DMS 273 (cell line): ENCODE measurements at regions not wholly inside any gene's neighbourhood (a gene's known extent, or its start where the extent isn't known, plus 50 kb on each side); places are given as distances from the start of the nearest gene placed in this dataset.
"Not testable (repeated sequence)": the region's sequence is repeated elsewhere in the genome, so short reads cannot be mapped to it uniquely, and the experiment has no call there.

Source experiments
- DNase-seq: peaks from one replicate; lab custom pipeline; 2025; ENCODE audit not compliant: unreplicated experiment; lab: John Stamatoyannopoulos, UW

- DNase-seq, result no peak
Measured at GRCh38 chr3:22634433-22634832, 568.7 kb upstream of the UBE2E2 start.

- DNase-seq, result no peak
Measured at GRCh38 chr3:22659651-22660475, 543.3 kb upstream of the UBE2E2 start.

- no peak for DNase-seq
Measured at GRCh38 chr3:22660606-22661005, 542.5 kb upstream of the UBE2E2 start.

GRCh38 chr3:22661121-22661700 is 541.9 kb upstream of the UBE2E2 start:
- no peak for DNase-seq

- DNase-seq, result no peak
Measured at GRCh38 chr3:22665528-22665927, 537.6 kb upstream of the UBE2E2 start.

- no peak for DNase-seq
Measured at GRCh38 chr3:22666736-22667135, 536.4 kb upstream of the UBE2E2 start.

- DNase-seq, result peak; percentile 6
Measured at GRCh38 chr3:22671848-22672247, 531.3 kb upstream of the UBE2E2 start.

GRCh38 chr3:22684739-22685138 is 518.4 kb upstream of the UBE2E2 start:
- DNase-seq, result no peak

- DNase-seq, result peak; percentile 41
Measured at GRCh38 chr3:22685597-22685996, 517.5 kb upstream of the UBE2E2 start.

GRCh38 chr3:22691407-22691806 is 511.7 kb upstream of the UBE2E2 start:
- no peak for DNase-seq

GRCh38 chr3:22691856-22692628 is 511.1 kb upstream of the UBE2E2 start:
- DNase-seq, result no peak

- no peak for DNase-seq
Measured at GRCh38 chr3:22700876-22701275, 502.3 kb upstream of the UBE2E2 start.

GRCh38 chr3:22704166-22704565 is 499.0 kb upstream of the UBE2E2 start:
- DNase-seq, result no peak

GRCh38 chr3:22704571-22705354 is 498.4 kb upstream of the UBE2E2 start:
- peak; percentile 4 for DNase-seq

GRCh38 chr3:22706922-22707321 is 496.2 kb upstream of the UBE2E2 start:
- not testable (repeated sequence) for DNase-seq

GRCh38 chr3:22713936-22714335 is 489.2 kb upstream of the UBE2E2 start:
- no peak for DNase-seq

GRCh38 chr3:22714749-22715148 is 488.4 kb upstream of the UBE2E2 start:
- DNase-seq, result no peak

- no peak for DNase-seq
Measured at GRCh38 chr3:22720596-22720995, 482.5 kb upstream of the UBE2E2 start.

- DNase-seq, result no peak
Measured at GRCh38 chr3:22724420-22724819, 478.7 kb upstream of the UBE2E2 start.

- DNase-seq, result no peak
Measured at GRCh38 chr3:22728406-22728805, 474.7 kb upstream of the UBE2E2 start.

- DNase-seq, result no peak
Measured at GRCh38 chr3:22729212-22729611, 473.9 kb upstream of the UBE2E2 start.
